Hepatocyte (in vitro differentiated cells): ENCODE measurements at regions not wholly inside any gene's neighbourhood (a gene's known extent, or its start where the extent isn't known, plus 50 kb on each side); places are given as distances from the start of the nearest gene placed in this dataset.

Experiments used
- CTCF ChIP-seq: fragments of 200-600 bp; sonication (generic); IDR thresholded peaks from 2 replicates; pipeline ENCODE4 v1.5.1; 2016; ENCODE audit warnings: antibody characterized with exemption, mild to moderate bottlenecking; ENCODE audit not compliant: poor library complexity
- EZH2 ChIP-seq: fragments of 200-600 bp; sonication (generic); IDR thresholded peaks from 2 replicates; pipeline ENCODE4 v1.6.1; 2016; ENCODE audit warnings: antibody characterized with exemption, mild to moderate bottlenecking, borderline replicate concordance

GRCh38 chr7:142611566-142612236 is 137.6 kb upstream of the PRSS1 start:
- TF ChIP-seq CTCF = no peak
- TF ChIP-seq EZH2 = no peak
